OCI-LY3 (cell line): ENCODE measurements at regions not wholly inside any gene's neighbourhood (a gene's known extent, or its start where the extent isn't known, plus 50 kb on each side); places are given as distances from the start of the nearest gene placed in this dataset.

ENCODE experiments used
- H2AFZ ChIP-seq: fragments of 200-600, 300-600 bp; shearing (Covaris generic); 2 replicates; pipeline ENCODE4 v1.6.0; 2014; ENCODE audit warnings: antibody characterized with exemption, low read depth, low read length
- H3K27ac ChIP-seq: fragments of 200-600, 300-600 bp; sonication (generic); 2 replicates; pipeline ENCODE4 v1.5.1; 2014; ENCODE audit warnings: mild to moderate bottlenecking, low read length, moderate library complexity, mixed read lengths
- H3K27me3 ChIP-seq: fragments of 200-600, 300-600 bp; sonication (generic); 2 replicates; pipeline ENCODE4 v1.6.1; 2014; ENCODE audit warnings: low read depth, low read length, mixed read lengths
- H3K36me3 ChIP-seq: fragments of 200-600, 300-600 bp; sonication (generic); replicated peaks from 2 replicates; pipeline ENCODE3; 2014; ENCODE audit warnings: low read depth, low read length, mixed read lengths
- H3K4me1 ChIP-seq: fragments of 300-600, 200-600 bp; sonication (generic); 2 replicates; pipeline ENCODE4 v1.6.1; 2014; ENCODE audit warnings: low read length, mixed read lengths
- H3K4me2 ChIP-seq: fragments of 200-600, 300-600 bp; sonication (generic); 2 replicates; pipeline ENCODE4 v1.6.1; 2014; ENCODE audit warnings: low read length, mixed read lengths
- H3K4me3 ChIP-seq: fragments of 300-600, 200-600 bp; sonication (generic); 2 replicates; pipeline ENCODE4 v1.5.1; 2014; ENCODE audit warnings: antibody characterized with exemption, mild to moderate bottlenecking, low read length, moderate library complexity
- H3K79me2 ChIP-seq: fragments of 300-600, 200-600 bp; shearing (Covaris generic); 2 replicates; pipeline ENCODE4 v1.6.1; 2014; ENCODE audit warnings: mild to moderate bottlenecking, low read length, mixed read lengths
- H3K9ac ChIP-seq: fragments of 300-600, 200-600 bp; shearing (Covaris generic); 2 replicates; pipeline ENCODE4 v1.6.0; 2014; ENCODE audit warnings: mild to moderate bottlenecking, low read length, moderate library complexity
- H3K9me3 ChIP-seq: fragments of 200-600, 300-600 bp; shearing (Covaris generic); 2 replicates; pipeline ENCODE4 v1.6.1; 2014; ENCODE audit warnings: low read length, mixed read lengths; ENCODE audit not compliant: insufficient read depth
- H4K20me1 ChIP-seq: fragments of 200-600, 300-600 bp; sonication (generic); 2 replicates; pipeline ENCODE4 v1.6.1; 2016; ENCODE audit warnings: low read length, mixed read lengths; ENCODE audit not compliant: insufficient read depth
- EZH2phosphoT487 ChIP-seq: fragments of 200-600 bp; shearing (Covaris generic); IDR thresholded peaks from 2 replicates; pipeline ENCODE4 v1.6.1; 2018; ENCODE audit warnings: antibody characterized with exemption, mixed run types, low read depth
- TF ChIP-seq, protein P1 (sequence below): fragments of 200-600, 300-600 bp; sonication (generic); IDR thresholded peaks from 2 replicates; pipeline ENCODE4 v1.5.1; 2014; ENCODE audit warnings: antibody characterized with exemption, low read length, low read depth

GRCh38 chr10:8815969-8816368 is 761.5 kb downstream of the GATA3 start:
- no peak overlapping the region for H2AFZ ChIP-seq
- no peaks in the 10 kb centered on the region for H3K4me1 ChIP-seq
- H3K27ac ChIP-seq = no peak overlapping the region
- no peaks in the 10 kb centered on the region for H3K79me2 ChIP-seq
- H3K9me3 ChIP-seq = no peaks in the 10 kb centered on the region
- H4K20me1 ChIP-seq = no peaks in the 10 kb centered on the region
- TF ChIP-seq EZH2phosphoT487 = no peak
- TF ChIP-seq, protein P1, sequence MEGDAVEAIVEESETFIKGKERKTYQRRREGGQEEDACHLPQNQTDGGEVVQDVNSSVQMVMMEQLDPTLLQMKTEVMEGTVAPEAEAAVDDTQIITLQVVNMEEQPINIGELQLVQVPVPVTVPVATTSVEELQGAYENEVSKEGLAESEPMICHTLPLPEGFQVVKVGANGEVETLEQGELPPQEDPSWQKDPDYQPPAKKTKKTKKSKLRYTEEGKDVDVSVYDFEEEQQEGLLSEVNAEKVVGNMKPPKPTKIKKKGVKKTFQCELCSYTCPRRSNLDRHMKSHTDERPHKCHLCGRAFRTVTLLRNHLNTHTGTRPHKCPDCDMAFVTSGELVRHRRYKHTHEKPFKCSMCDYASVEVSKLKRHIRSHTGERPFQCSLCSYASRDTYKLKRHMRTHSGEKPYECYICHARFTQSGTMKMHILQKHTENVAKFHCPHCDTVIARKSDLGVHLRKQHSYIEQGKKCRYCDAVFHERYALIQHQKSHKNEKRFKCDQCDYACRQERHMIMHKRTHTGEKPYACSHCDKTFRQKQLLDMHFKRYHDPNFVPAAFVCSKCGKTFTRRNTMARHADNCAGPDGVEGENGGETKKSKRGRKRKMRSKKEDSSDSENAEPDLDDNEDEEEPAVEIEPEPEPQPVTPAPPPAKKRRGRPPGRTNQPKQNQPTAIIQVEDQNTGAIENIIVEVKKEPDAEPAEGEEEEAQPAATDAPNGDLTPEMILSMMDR = no peak
- H3K36me3 ChIP-seq = no peaks in the 10 kb centered on the region
- H3K9ac ChIP-seq = no peak overlapping the region
- no peak overlapping the region for H3K4me3 ChIP-seq
- no peaks in the 10 kb centered on the region for H3K27me3 ChIP-seq
- H3K4me2 ChIP-seq = no peak overlapping the region

DNA sequence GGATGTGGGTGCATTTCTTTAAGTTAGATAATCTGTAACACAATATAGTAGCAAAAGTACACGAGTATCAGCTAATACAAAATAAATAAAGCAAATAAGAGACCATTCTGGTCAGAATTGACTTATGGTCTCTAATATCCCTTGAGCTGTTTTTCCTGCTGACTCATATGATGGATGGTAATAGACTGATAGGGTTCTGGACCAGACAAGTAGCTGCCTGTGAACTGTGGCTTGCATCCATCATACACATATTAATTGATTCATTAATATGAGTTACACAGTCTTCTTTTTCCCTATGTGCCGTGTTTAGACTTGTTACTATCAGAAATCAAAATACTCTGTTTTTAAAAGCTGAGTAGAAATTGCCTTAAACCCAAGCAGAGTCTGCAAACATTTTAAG is 762.8 kb downstream of the GATA3 start:
- no peaks in the 10 kb centered on the region for H4K20me1 ChIP-seq
- no peak overlapping the region for H3K4me2 ChIP-seq
- no peaks in the 10 kb centered on the region for H3K36me3 ChIP-seq
- no peak for TF ChIP-seq EZH2phosphoT487
- TF ChIP-seq, protein P1 = no peak
- no peak overlapping the region for H3K4me3 ChIP-seq
- no peak overlapping the region for H3K9ac ChIP-seq
- no peak overlapping the region for H2AFZ ChIP-seq
- no peaks in the 10 kb centered on the region for H3K9me3 ChIP-seq
- no peaks in the 10 kb centered on the region for H3K27me3 ChIP-seq
- H3K4me1 ChIP-seq = no peaks in the 10 kb centered on the region
- no peak overlapping the region for H3K27ac ChIP-seq
- H3K79me2 ChIP-seq = no peaks in the 10 kb centered on the region

- Histone ChIP-seq H3K4me1 (no peaks in the 10 kb centered on the region), H4K20me1 (no peaks in the 10 kb centered on the region), H3K4me3 (no peak overlapping the region), H2AFZ (no peak overlapping the region), H3K27me3 (no peaks in the 10 kb centered on the region), H3K27ac (no peak overlapping the region), H3K9ac (no peak overlapping the region), H3K9me3 (no peaks in the 10 kb centered on the region), H3K4me2 (no peak overlapping the region), H3K79me2 (no peaks in the 10 kb centered on the region), H3K36me3 (no peaks in the 10 kb centered on the region)
- no peak for TF ChIP-seq EZH2phosphoT487
- TF ChIP-seq, protein P1 = no peak
These were observed 771.1 kb downstream of the GATA3 start for GRCh38 chr10:8825611-8826010.

DNA sequence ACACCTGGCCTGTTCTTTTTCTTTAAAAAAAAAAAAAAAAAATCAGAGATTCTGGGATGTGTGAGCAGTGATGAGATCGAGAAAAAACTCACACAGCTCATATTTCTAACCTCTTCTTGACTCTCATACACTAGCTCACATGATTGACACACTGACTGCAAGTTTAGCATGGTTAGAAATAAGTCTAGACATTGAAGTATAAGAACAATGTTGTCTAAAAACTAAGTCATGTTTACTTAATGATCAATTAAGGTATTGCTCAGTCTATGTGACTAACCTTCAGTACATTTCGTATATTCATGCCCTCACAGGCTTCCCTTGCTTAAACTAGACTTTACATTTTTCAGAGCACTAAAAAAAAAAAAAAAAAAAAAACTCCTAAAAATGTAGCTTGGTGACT is 775.1 kb downstream of the GATA3 start:
- Histone ChIP-seq H3K4me1 (no peaks in the 10 kb centered on the region), H3K9me3 (no peaks in the 10 kb centered on the region), H3K9ac (no peak overlapping the region), H3K4me3 (no peak overlapping the region), H4K20me1 (no peaks in the 10 kb centered on the region), H3K27ac (no peak overlapping the region), H2AFZ (no peak overlapping the region), H3K27me3 (no peaks in the 10 kb centered on the region), H3K4me2 (no peak overlapping the region), H3K36me3 (no peaks in the 10 kb centered on the region), H3K79me2 (no peaks in the 10 kb centered on the region)
- TF ChIP-seq EZH2phosphoT487 = no peak
- TF ChIP-seq, protein P1 = no peak
